Mesenchymal stem cell (in vitro differentiated cells and primary cell): ENCODE measurements at regions not wholly inside any gene's neighbourhood (a gene's known extent, or its start where the extent isn't known, plus 50 kb on each side); places are given as distances from the start of the nearest gene placed in this dataset.

ENCODE experiments used
- DNase-seq: peaks from one replicate; pipeline ENCODE4 v3.0.0-alpha.2; 2013
- H2AFZ ChIP-seq: one replicate; pipeline ENCODE4 v1.6.1; 2013; ENCODE audit warnings: low read depth, mild to moderate bottlenecking, control low read depth, inconsistent platforms, low read length, moderate library complexity
- H2AK5ac ChIP-seq: 2 replicates; pipeline ENCODE4 v1.6.1; 2013; ENCODE audit warnings: low read length, moderate library complexity, mild to moderate bottlenecking, inconsistent platforms; ENCODE audit not compliant: severe bottlenecking
- H2BK120ac ChIP-seq: one replicate; pipeline ENCODE4 v1.6.1; 2013; ENCODE audit warnings: low read depth, mild to moderate bottlenecking, inconsistent platforms, low read length, moderate library complexity
- H2BK12ac ChIP-seq, 2 experiments: one replicate each; pipeline ENCODE4 v1.6.1; 2013; ENCODE audit warnings: inconsistent platforms in 2 of 2, low read length in 2 of 2, mild to moderate bottlenecking in 2 of 2, moderate library complexity in 2 of 2, control low read depth in 1 of 2
- H2BK15ac ChIP-seq: one replicate; pipeline ENCODE4 v1.6.1; 2013; ENCODE audit warnings: mild to moderate bottlenecking, low read depth, inconsistent platforms; ENCODE audit not compliant: poor library complexity, severe bottlenecking
- H2BK5ac ChIP-seq: 2 replicates; pipeline ENCODE4 v1.6.1; 2013; ENCODE audit warnings: low read depth, mild to moderate bottlenecking, low read length, control low read depth, inconsistent platforms; ENCODE audit not compliant: poor library complexity, severe bottlenecking
- H3K14ac ChIP-seq, 2 experiments: one replicate each; pipeline ENCODE4 v1.6.1; 2013; ENCODE audit warnings: inconsistent platforms in 2 of 2, low read length in 2 of 2, control low read depth in 1 of 2, mild to moderate bottlenecking in 1 of 2, moderate library complexity in 1 of 2
- H3K18ac ChIP-seq, 2 experiments: one replicate each; pipeline ENCODE4 v1.6.1; 2013; ENCODE audit warnings: inconsistent platforms in 2 of 2, low read length in 2 of 2, control low read depth in 1 of 2, low read depth in 1 of 2, mild to moderate bottlenecking in 1 of 2
- H3K23ac ChIP-seq, 2 experiments: one replicate each; pipeline ENCODE4 v1.6.1; 2013; ENCODE audit warnings: inconsistent platforms in 2 of 2, low read length in 2 of 2, mild to moderate bottlenecking in 2 of 2, moderate library complexity in 2 of 2, control low read depth in 1 of 2
- H3K27ac ChIP-seq: 2 replicates; pipeline ENCODE4 v1.5.1; 2013; ENCODE audit warnings: mild to moderate bottlenecking, moderate library complexity, low read length, control low read depth, inconsistent platforms; ENCODE audit not compliant: poor library complexity, severe bottlenecking
- H3K27me3 ChIP-seq, 2 experiments: 2 replicates each; pipeline versions ENCODE4 v1.6.1 to v1.7.0; 2013; ENCODE audit warnings: low read length in 2 of 2, mild to moderate bottlenecking in 2 of 2, moderate library complexity in 2 of 2, control low read depth in 1 of 2, inconsistent platforms in 1 of 2; ENCODE audit not compliant: control insufficient read depth in 1 of 2, insufficient read depth in 1 of 2
- H3K36me3 ChIP-seq, 2 experiments: 2 replicates each; pipeline versions ENCODE4 v1.6.1 to v1.7.0; 2013; ENCODE audit warnings: low read length in 2 of 2, control low read depth in 1 of 2, inconsistent platforms in 1 of 2, low read depth in 1 of 2, mild to moderate bottlenecking in 1 of 2; ENCODE audit not compliant: insufficient read depth in 2 of 2, control insufficient read depth in 1 of 2
- H3K4ac ChIP-seq, 2 experiments: one replicate each; pipeline ENCODE4 v1.6.1; 2013; ENCODE audit warnings: inconsistent platforms in 2 of 2, low read length in 2 of 2, mild to moderate bottlenecking in 2 of 2, moderate library complexity in 2 of 2, control low read depth in 1 of 2, low read depth in 1 of 2
- H3K4me1 ChIP-seq: 2 replicates; pipeline ENCODE4 v1.6.1; 2013; ENCODE audit warnings: low read depth, low read length, control low read depth; ENCODE audit not compliant: control insufficient read depth, insufficient read depth
- H3K4me2 ChIP-seq: 2 replicates; pipeline ENCODE4 v1.6.1; 2013; ENCODE audit warnings: low read length, mild to moderate bottlenecking, inconsistent platforms; ENCODE audit not compliant: poor library complexity, severe bottlenecking
- H3K4me3 ChIP-seq, 2 experiments: 2 replicates each; pipeline versions ENCODE4 v1.5.1 to v1.7.0; 2013; ENCODE audit warnings: low read length in 2 of 2, mild to moderate bottlenecking in 2 of 2, control low read depth in 1 of 2, low read depth in 1 of 2; ENCODE audit not compliant: insufficient read depth in 1 of 2
- H3K79me1 ChIP-seq: replicated peaks from 2 replicates; pipeline ENCODE4 v1.6.1; 2013; ENCODE audit warnings: mild to moderate bottlenecking, control low read depth, low read length, inconsistent platforms; ENCODE audit not compliant: poor library complexity, severe bottlenecking
- H3K9ac ChIP-seq: 2 replicates; pipeline ENCODE4 v1.7.0; 2013; ENCODE audit warnings: mild to moderate bottlenecking, low read length, moderate library complexity
- H3K9me3 ChIP-seq: 2 replicates; pipeline ENCODE4 v1.7.0; 2013; ENCODE audit warnings: mild to moderate bottlenecking, low read length; ENCODE audit not compliant: control insufficient read depth
- H4K8ac ChIP-seq: one replicate; pipeline ENCODE4 v1.6.1; 2013; ENCODE audit warnings: inconsistent platforms, mild to moderate bottlenecking, low read length, moderate library complexity
- H4K91ac ChIP-seq: one replicate; pipeline ENCODE4 v1.6.1; 2013; ENCODE audit warnings: mild to moderate bottlenecking, low read length, inconsistent platforms
- WGBS: methylation state at CpG from one replicate; pipeline ENCODE4 v1.1.7; 2013; ENCODE audit warnings: mixed read lengths; 5-methylcytosine and 5-hydroxymethylcytosine counted together

DNA sequence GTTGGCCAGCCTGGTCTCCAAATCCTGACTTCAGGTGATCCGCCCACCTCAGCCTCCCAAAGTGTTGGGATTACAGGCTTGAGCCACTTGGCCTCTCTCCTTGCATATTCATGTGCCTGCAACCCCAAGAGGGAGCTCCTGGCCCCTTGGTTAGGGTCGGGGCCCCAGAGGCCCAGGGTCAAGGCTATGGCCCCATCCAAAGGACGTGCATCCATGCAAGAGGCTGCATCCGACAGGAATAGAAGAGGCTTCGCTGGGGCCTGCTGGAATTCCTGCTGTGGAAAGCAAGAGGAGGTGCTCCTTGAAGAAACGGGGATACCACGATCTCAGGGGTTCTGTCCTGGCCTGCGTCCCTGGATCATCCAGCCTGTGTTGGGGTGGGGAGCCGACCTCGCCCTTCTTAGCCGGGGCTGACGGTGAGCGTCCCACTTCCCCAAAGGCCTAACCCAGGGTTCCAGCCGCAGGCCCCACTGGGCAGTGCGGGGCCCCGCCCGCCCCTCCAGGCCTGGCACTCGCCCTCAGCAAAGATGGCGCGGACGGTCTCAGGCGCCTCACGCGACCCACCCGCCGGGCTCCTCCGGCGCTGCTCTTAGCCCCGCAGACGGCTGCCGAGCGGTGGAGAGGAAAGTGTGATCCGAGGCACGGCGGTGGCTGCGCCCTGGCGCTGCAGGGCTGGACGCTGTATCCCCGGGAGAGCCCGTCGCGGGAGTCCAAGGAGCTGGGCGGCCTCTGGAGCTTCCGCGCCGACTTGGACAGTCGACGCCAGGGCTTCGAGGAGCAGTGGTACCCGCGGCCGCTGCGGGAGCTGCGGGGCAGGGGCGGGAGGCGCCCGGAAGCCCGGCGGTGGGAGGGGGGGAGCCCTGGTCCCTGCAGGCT, 54.7 kb downstream of the ZNF727 start:
- H2BK5ac ChIP-seq: no peak overlapping the region

DNA sequence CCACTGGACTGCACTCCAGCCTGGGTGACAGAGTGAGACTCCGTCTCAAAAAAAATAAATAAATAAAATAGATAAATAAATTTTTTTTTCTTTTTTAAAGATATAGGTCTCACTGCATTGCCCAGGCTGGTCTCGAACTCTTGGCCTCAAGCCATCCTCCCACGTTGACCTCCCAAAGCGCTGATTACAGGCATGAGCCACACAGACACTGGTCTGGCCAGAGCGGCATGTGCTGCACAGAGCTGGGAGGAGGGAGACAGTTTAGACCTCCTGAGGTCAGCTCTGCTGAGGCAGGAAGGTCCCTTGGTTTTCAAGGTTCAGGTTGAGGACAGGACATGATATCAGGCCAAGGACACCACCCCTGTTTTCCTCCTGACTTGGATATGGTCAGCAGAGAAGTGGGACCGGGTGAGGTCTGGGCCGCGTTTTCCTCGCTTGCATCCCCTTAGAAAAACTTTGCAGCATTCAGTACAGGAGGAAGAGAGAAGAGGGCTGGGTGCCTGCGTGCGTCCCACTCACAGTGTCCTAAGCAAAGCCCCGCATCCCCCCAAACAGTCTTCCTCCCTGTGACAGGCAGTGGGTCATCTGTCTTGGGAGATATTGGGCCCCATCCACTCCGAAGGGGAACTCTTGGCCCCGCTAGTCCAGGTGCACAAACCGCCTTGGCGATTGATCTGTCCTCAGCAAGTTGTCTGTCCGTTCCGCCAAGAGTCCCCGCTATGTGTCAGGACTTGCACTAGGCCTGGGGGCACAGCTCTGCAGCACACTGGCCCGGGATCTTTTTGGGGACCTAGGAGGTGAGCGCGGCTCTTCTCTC, 56.1 kb downstream of the ZNF727 start:
- Histone ChIP-seq H3K36me3 (no peaks in the 10 kb centered on the region), H3K14ac (no peak overlapping the region), H3K23ac (no peak overlapping the region), H2BK12ac (no peak overlapping the region), H2AFZ (no peak overlapping the region), H3K4me3 (peak overlapping the region in 1 of 2 experiments; percentile 20), H3K4ac (no peak overlapping the region), H3K27ac (no peak overlapping the region), H2BK15ac (no peak overlapping the region), H4K8ac (no peak overlapping the region), H3K4me1 (no peaks in the 10 kb centered on the region), H2AK5ac (no peak overlapping the region), H4K91ac (no peak overlapping the region), H3K27me3 (no peaks in the 10 kb centered on the region), H3K9me3 (peaks cover 15% of the 10 kb centered on the region), H3K9ac (no peak overlapping the region), H2BK120ac (no peak overlapping the region), H3K79me1 (no peaks in the 10 kb centered on the region), H3K4me2 (no peak overlapping the region), H3K18ac (no peak overlapping the region), H2BK5ac (no peak overlapping the region)
- no peak for DNase-seq
- WGBS: 74% methylated on average over 21 of the region's 22 CpGs

More for the DNA sequence above, 54.7 kb downstream of the ZNF727 start:
- Histone ChIP-seq H3K4me2 (no peak overlapping the region), H3K9ac (no peak overlapping the region), H3K4me1 (no peaks in the 10 kb centered on the region), H3K18ac (no peak overlapping the region), H2BK15ac (no peak overlapping the region), H3K4me3 (no peak overlapping the region), H4K91ac (no peak overlapping the region), H3K79me1 (no peaks in the 10 kb centered on the region), H3K36me3 (no peaks in the 10 kb centered on the region), H3K14ac (no peak overlapping the region), H3K4ac (no peak overlapping the region), H3K9me3 (peaks cover 20% of the 10 kb centered on the region), H2BK120ac (no peak overlapping the region), H3K23ac (no peak overlapping the region), H3K27me3 (no peaks in the 10 kb centered on the region), H2AK5ac (no peak overlapping the region), H2AFZ (no peak overlapping the region), H2BK12ac (no peak overlapping the region), H3K27ac (no peak overlapping the region), H4K8ac (no peak overlapping the region)
- WGBS: 90% methylated on average over 59 of the region's 59 CpGs
- no peak for DNase-seq

DNA sequence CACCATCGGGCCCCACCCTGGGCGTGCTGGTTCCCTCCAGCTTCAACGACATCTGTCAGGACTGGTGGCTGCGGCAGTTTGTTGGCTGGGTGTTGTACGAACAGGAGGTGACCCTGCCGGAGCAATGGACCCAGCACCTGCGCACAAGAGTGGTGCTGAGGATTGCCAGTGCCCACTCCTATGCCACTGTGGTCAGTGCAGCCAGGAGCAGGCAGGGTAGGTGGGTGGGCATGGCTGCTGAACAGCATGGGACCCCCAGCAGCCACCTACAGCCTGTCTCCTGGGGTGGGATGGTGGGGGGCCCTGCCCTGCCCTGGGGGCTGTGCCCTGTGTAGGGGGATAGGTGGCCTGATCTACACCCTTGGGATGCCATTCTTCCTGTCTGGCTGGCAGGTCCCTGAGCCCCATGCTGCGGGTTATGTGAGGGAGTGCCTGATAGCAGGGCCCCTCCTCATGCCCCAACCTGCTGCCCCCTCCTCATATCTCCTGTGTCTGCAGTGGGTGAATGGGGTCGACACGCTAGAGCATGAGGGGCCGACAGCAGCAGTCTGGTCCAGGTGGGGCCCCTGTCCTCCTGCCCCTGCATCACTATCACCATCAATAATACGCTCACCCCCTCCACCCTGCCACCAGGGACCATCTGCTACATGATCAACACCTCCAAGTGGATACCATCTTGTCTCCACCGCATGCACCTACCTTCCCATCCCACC, 56.9 kb downstream of the ZNF727 start:
- no peaks in the 10 kb centered on the region for H3K79me1 ChIP-seq
- no peak overlapping the region for H2BK15ac ChIP-seq
- DNase-seq: no peak
- no peak overlapping the region for H4K91ac ChIP-seq
- H3K4me2 ChIP-seq: no peak overlapping the region
- no peak overlapping the region for H4K8ac ChIP-seq
- no peaks in the 10 kb centered on the region for H3K27me3 ChIP-seq
- no peak overlapping the region for H2BK120ac ChIP-seq
- no peak overlapping the region for H3K23ac ChIP-seq
- no peaks in the 10 kb centered on the region for H3K36me3 ChIP-seq
- H2BK5ac ChIP-seq: no peak overlapping the region
- peaks cover 15% of the 10 kb centered on the region for H3K9me3 ChIP-seq
- no peaks in the 10 kb centered on the region for H3K4me1 ChIP-seq
- no peak overlapping the region for H3K9ac ChIP-seq
- H2AK5ac ChIP-seq: no peak overlapping the region
- no peak overlapping the region for H3K4me3 ChIP-seq
- H2AFZ ChIP-seq: no peak overlapping the region
- H3K18ac ChIP-seq: no peak overlapping the region
- H3K4ac ChIP-seq: no peak overlapping the region
- no peak overlapping the region for H3K14ac ChIP-seq
- 82% methylated on average over 13 of the region's 13 CpGs for WGBS
- H2BK12ac ChIP-seq: no peak overlapping the region
- H3K27ac ChIP-seq: no peak overlapping the region
